ENCODE measurements at regions not wholly inside any gene's neighbourhood (a gene's known extent, or its start where the extent isn't known, plus 50 kb on each side); places are given as distances from the start of the nearest gene placed in this dataset.

GRCh38 chr6:104539173-104539572 is 320.5 kb downstream of the HACE1 start:
- TF ChIP-seq NFYB (CRISPR knock-in tag; conservative IDR thresholded peaks at IDR 0.05; ENCODE audit: low read depth) (no peak), NR2C2 (CRISPR knock-in tag; IDR thresholded peaks at IDR 0.05) (no peak), CTCF (IDR thresholded peaks at IDR 0.05) (no peak), ATF3 (CRISPR knock-in tag; conservative IDR thresholded peaks at IDR 0.05) (no peak), MYBL2 (CRISPR knock-in tag; IDR thresholded peaks at IDR 0.05) (no peak), ESRRA (CRISPR knock-in tag; IDR thresholded peaks at IDR 0.05; ENCODE audit: borderline replicate concordance) (no peak), GABPB1 (CRISPR knock-in tag; IDR thresholded peaks at IDR 0.05) (no peak), HMGXB4 (CRISPR knock-in tag; IDR thresholded peaks at IDR 0.05) (no peak), SMAD3 (CRISPR knock-in tag; IDR thresholded peaks at IDR 0.05; ENCODE audit: borderline replicate concordance) (no peak), CREM (CRISPR knock-in tag; IDR thresholded peaks at IDR 0.05) (no peak), ZNF121 (CRISPR knock-in tag; IDR thresholded peaks at IDR 0.05) (no peak), FOXP1 (CRISPR knock-in tag; IDR thresholded peaks at IDR 0.05; ENCODE audit: borderline replicate concordance) (no peak)

Data from WTC11 (cell line).